GM21723 (cell line): ENCODE measurements at regions not wholly inside any gene's neighbourhood (a gene's known extent, or its start where the extent isn't known, plus 50 kb on each side); places are given as distances from the start of the nearest gene placed in this dataset.
"Not testable (repeated sequence)": the region's sequence is repeated elsewhere in the genome, so short reads cannot be mapped to it uniquely, and the experiment has no call there.

ENCODE experiments used
- ATAC-seq: cut with Tn5 transposase; IDR thresholded peaks from one replicate; pipeline ENCODE4 v1.9.1; 2021; ENCODE audit warnings: mild to moderate bottlenecking, moderate library complexity; ENCODE audit not compliant: unreplicated experiment

DNA sequence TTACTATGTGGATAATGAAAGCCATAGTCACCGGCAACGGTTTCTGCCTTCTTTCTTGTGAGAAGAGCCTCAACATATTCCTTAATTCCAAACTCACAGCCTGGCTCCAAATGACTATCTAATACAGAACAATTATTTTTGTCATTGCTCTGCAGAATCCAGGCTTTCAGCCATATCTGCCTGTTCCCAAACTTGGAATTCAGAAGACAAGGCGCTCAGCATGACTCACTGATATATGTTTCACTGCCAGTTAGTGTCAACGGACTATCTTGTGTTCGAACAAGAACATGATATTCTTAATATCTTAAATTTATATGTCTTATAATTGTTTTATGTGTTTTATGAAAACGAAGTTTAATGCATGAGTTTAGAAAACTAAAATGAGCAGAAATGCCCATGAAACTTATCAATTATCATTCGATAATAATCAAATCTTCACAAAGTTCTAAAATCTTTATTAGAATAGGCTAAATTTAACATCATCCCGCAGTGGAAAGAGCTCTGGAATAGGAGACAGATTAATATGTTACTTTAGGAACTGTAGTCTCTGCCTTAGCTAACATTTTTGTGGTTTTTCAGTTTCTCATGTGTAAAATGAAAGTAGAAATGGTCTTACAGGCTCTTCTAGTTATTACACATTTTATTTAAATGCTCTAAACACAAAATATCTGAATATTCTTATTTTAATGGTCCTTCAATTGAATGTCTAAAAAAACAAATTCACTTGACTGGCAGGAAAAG, 669.3 kb upstream of the GJE1 start:
- ATAC-seq = peak; percentile 88

- no peak for ATAC-seq
These were observed 671.8 kb upstream of the GJE1 start for GRCh38 chr6:141460743-141461484.

DNA sequence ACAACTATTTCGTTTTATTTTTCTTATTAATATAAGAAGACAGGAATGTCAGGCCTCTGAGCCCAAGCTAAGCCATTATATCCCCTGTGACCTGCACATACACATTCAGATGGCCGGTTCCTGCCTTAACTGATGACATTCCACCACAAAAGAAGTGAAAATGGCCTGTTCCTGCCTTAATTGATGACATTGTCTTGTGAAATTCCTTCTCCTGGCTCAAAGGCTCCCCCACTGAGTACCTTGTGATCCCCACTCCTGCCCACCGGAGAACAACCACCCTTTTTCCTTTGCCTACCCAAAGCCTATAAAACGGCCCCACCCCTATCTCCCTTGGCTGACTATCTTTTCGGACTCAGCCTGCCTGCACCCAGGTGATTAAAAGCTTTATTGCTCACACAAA, 672.5 kb upstream of the GJE1 start:
- ATAC-seq = not testable (repeated sequence)

GRCh38 chr6:141457984-141458383, 674.7 kb upstream of the GJE1 start:
- ATAC-seq = not testable (repeated sequence)

DNA sequence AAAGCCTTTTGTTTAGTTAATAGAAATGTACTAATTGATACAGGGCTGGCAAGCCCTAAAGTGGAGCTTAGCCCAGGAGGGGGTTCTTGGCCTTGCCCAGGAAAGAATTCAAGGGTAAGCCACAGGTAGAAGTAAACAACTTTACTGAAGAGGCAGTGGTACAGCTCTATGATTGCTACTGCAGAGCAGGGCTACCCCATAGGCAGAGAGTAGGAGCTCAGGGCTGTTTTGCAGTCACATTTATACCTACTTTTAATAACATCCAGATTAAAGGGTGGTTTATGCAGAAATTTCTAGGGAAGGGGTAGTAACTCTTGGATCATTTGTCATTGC, 680.4 kb upstream of the GJE1 start:
- ATAC-seq = no peak

DNA sequence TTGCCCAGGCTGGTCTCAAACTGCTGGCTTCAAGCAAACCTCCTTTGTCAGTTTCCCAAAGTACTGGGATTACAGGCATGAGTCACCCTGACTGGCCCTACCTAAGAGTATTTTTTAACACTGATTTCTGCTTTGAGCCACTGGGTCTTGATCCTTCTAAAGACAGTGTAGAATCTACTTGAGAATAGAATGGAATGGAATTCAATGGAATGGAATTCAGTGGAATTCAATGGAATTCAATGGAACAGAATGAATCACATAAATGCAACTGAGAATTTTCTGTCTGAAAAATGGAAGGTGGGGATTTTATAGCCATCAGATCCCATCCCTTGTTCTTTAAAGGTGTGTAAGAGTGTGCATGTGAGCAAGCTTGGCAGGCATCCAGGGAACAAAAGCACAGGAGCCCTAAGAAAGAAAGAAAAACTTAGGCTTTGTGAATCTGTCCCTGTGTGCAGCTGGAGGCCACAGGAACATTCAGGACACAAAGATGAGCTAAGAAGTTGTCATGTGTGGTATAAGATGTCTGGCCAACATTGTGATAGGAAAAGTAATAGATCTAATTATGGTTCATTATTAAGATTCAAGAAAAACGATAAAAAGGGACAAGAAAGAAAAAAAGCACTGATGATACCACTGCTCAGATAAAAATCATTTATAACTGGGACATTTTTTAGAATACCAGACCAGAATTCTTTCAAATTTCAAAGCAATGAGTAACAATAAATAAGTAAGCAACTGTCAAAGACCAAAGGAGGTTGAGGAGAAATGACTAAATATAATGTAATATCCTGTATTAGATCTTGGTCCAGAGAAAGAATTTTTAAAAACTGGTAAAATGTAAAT, 681.0 kb upstream of the GJE1 start:
- no peak for ATAC-seq

- no peak for ATAC-seq
These were observed 681.6 kb upstream of the GJE1 start for GRCh38 chr6:141451181-141451510.

DNA sequence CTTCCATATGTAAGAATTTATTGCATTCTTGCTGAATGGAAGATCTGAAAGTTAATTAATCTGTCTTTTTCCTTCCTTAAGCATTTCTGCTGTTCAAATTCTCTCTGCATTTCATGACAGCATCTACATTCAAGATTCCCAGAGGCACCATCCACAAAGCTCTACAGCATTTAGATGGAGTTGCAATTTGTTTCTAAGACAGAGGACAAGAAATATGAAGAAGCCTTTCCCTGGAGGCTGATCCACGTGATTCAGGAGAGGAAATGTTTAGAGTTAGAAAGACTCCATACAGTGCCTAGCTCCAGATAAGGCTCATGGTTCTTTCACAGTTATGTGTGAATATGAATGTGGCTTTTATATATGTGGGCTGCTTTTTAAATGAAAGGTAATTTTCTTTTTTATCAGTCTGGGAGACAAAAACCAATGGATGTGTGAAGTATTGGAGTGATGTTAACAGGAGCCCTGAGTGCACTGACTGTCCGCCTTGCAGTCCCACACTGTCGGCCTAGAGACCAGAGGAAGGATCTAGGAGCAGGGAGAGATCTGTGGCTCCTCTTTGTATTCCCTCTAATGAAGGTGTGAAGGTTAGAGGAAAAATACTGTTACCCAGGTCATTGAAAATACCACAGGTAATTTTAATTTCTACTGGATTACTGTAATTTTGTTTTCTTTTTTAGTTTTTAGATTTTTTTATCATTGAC, 686.6 kb upstream of the GJE1 start:
- ATAC-seq = no peak

- no peak for ATAC-seq
These were observed 688.9 kb upstream of the GJE1 start for GRCh38 chr6:141443668-141444289.

DNA sequence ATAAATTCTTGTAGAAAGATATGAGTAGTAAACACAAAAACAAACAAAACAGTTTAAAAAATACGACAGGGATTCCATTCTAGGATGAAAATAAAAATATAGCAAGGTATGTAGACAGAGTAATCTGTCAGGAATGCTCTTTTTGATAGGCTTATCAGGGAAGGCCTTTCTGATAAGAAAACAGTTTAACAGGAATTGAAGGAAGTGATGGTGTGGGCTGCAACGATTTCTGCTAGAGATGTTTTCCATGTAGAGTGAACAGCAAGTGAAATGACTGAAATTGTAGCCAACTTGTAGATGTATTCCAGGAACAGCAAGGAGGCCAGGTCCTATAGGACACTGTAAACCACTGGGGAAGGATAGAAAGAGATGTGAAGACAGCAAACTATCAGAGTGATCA, 689.7 kb upstream of the GJE1 start:
- no peak for ATAC-seq

- ATAC-seq = no peak
These were observed 693.2 kb upstream of the GJE1 start for GRCh38 chr6:141439513-141439912.

GRCh38 chr6:141437685-141438084, 695.0 kb upstream of the GJE1 start:
- ATAC-seq = peak; percentile 82

- ATAC-seq = no peak
These were observed 695.7 kb upstream of the GJE1 start for GRCh38 chr6:141437011-141437410.

- ATAC-seq = no peak
These were observed 706.2 kb upstream of the GJE1 start for GRCh38 chr6:141426400-141426980.

DNA sequence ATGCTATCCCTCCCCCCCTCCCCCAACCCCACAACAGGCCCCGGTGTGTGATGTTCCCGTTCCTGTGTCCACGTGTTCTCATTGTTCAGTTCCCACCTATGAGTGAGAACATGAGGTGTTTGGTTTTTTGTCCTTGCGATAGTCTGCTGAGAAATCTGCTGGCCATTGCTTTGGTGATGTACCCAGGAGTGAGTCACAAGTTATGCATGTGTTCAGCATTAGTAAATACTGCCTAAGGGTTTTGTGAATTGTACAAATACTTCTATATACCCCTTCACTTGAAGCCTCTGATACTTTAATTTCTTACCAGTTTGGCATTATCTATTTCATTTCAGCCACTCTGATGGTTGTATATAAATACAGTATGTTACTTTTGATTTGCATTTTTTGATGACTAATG, 711.3 kb upstream of the GJE1 start:
- ATAC-seq = no peak

DNA sequence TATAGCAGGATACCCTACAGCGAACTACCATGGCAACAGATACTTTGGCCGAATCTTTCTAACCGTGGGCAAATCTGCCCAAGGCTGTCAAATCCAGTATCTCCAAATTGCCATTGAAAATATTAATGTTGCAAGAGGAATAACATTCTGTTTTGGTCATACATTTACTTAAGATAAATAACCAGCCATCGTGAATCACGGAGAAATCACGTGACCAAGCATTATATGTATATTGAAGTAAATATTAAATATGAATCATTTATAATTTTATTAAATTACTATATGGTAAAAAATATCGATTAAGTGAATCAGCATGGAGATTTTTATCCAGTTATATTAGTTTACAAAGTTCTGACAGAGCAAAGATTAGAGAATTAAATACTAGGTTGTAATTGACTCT, 714.6 kb upstream of the GJE1 start:
- no peak for ATAC-seq

GRCh38 chr6:141415896-141416295, 716.8 kb upstream of the GJE1 start:
- ATAC-seq = no peak

DNA sequence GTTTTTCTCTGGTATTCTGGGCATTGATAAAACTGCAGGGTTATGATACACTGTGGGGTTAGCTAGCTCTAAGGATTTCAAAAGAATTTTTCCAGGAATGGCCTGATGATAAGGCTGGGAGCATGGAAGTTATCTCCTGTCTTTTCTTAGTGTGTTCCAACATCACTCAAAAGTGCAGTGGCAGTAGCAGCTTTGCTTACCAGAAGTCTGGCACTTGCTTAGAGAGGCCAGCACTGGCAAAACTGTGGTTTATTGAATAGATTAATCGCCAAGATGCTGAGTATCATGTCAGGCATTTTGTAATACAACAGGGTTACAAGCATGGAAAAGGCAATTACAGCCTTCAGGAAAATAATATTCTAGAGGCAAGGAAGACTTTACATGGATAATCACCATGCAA, 719.5 kb upstream of the GJE1 start:
- no peak for ATAC-seq

- ATAC-seq = no peak
These were observed 726.0 kb upstream of the GJE1 start for GRCh38 chr6:141406761-141407160.

- no peak for ATAC-seq
These were observed 728.9 kb upstream of the GJE1 start for GRCh38 chr6:141403827-141404226.
